ENCODE measurements at regions not wholly inside any gene's neighbourhood (a gene's known extent, or its start where the extent isn't known, plus 50 kb on each side); places are given as distances from the start of the nearest gene placed in this dataset.

DNA sequence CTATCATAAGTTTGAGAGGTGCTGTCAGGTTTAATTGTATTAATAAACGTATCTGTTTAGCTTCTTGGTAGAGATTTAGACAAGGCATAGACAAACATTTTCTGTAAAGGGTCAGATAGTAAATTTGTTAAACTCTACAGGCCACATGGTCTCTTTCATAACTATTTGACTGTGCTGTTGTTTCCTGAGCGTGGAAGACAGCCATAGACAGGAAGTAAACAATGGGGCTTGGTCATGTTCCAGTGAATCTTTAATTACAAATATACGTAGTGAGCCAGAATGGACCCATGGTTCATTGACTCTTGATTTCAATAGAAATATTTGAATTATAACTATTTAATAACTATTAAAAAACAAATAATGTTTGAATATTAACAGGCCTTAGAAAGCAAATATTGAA lies 451.1 kb downstream of the SH2D4B start (continued):
- TF ChIP-seq SUZ12 (IDR thresholded peaks at IDR 0.05; ENCODE audit: unreplicated experiment) (no peak), CHD1 (IDR thresholded peaks at IDR 0.05; ENCODE audit: low read depth, low read length) (no peak), MAX (IDR thresholded peaks at IDR 0.05; ENCODE audit: low read depth, low read length) (no peak), TCF12 (IDR thresholded peaks at IDR 0.05; ENCODE audit: low read depth, low read length) (no peak), E2F8 (IDR thresholded peaks at IDR 0.05; ENCODE audit: low read depth, partially characterized antibody) (no peak), ZBTB40 (IDR thresholded peaks at IDR 0.05; ENCODE audit: borderline replicate concordance) (no peak), NFXL1 (IDR thresholded peaks at IDR 0.05; ENCODE audit: borderline replicate concordance) (no peak)
- TF ChIP-seq, protein P1, sequence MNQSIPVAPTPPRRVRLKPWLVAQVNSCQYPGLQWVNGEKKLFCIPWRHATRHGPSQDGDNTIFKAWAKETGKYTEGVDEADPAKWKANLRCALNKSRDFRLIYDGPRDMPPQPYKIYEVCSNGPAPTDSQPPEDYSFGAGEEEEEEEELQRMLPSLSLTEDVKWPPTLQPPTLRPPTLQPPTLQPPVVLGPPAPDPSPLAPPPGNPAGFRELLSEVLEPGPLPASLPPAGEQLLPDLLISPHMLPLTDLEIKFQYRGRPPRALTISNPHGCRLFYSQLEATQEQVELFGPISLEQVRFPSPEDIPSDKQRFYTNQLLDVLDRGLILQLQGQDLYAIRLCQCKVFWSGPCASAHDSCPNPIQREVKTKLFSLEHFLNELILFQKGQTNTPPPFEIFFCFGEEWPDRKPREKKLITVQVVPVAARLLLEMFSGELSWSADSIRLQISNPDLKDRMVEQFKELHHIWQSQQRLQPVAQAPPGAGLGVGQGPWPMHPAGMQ (IDR thresholded peaks at IDR 0.05; ENCODE audit: borderline replicate concordance), result no peak
